ENCODE measurements at regions not wholly inside any gene's neighbourhood (a gene's known extent, or its start where the extent isn't known, plus 50 kb on each side); places are given as distances from the start of the nearest gene placed in this dataset.

DNA sequence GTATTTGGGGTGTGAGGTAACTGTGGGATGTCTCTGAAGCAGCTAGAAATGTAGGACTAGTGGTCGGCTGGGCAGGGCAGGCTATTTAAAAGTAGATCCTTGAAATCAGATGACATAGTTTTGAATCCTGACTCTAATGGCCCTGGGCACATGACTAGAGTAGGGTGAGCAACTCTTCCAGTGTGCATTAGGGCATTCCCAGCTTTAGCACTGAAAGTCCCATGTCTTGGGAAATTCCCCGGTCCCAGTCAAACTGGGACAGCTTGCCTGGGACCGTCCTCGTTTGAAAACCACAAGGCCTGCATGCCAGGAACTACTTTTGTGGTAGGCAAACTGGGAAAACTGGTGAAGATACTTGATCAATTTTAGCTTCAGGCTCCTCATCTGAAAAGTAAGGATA lies 255.3 kb downstream of the PTEN start:
- TF ChIP-seq, protein P1, sequence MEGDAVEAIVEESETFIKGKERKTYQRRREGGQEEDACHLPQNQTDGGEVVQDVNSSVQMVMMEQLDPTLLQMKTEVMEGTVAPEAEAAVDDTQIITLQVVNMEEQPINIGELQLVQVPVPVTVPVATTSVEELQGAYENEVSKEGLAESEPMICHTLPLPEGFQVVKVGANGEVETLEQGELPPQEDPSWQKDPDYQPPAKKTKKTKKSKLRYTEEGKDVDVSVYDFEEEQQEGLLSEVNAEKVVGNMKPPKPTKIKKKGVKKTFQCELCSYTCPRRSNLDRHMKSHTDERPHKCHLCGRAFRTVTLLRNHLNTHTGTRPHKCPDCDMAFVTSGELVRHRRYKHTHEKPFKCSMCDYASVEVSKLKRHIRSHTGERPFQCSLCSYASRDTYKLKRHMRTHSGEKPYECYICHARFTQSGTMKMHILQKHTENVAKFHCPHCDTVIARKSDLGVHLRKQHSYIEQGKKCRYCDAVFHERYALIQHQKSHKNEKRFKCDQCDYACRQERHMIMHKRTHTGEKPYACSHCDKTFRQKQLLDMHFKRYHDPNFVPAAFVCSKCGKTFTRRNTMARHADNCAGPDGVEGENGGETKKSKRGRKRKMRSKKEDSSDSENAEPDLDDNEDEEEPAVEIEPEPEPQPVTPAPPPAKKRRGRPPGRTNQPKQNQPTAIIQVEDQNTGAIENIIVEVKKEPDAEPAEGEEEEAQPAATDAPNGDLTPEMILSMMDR (IDR thresholded peaks at IDR 0.05), result no peak

DNA sequence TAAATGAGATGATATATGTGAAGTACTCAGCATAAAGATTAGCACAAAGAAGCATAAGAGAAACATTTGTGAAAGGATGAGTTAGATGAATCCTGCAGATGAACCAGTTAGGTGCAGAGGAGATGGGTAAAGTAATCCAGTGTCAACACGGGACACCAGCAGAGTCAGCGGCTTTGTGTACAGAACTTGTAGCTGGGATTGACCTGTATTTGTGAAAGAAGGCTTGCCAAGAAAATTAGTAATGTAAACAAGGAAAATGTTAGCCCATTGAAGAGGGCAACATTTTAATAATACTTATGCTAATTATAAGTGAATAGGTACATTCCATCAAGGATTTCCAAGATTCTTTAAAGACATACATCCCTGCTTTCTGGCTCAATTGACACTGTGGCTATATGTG lies 255.7 kb downstream of the PTEN start:
- TF ChIP-seq, protein P1 (IDR thresholded peaks at IDR 0.05), result no peak

DNA sequence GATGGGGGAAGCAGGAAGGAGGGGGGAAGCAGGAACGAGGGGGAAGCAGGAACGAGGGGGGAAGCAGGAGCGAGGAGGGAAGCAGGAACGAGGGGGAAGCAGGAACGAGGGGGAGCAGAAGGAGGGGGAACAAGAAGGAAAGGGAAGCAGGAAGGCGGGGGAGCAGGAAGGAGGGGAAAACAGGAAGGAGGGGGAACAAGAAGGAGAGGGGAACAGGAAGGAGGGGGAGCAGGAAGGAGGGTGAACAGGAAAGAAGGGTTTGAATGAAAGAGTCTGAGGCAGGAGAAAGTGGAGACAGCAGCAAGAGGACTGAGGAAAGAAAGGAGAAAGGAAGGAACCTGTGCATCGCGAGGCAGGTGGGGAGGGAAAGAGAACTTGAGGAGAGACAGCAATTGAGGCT lies 256.6 kb downstream of the PTEN start:
- TF ChIP-seq, protein P1 (IDR thresholded peaks at IDR 0.05), result no peak

DNA sequence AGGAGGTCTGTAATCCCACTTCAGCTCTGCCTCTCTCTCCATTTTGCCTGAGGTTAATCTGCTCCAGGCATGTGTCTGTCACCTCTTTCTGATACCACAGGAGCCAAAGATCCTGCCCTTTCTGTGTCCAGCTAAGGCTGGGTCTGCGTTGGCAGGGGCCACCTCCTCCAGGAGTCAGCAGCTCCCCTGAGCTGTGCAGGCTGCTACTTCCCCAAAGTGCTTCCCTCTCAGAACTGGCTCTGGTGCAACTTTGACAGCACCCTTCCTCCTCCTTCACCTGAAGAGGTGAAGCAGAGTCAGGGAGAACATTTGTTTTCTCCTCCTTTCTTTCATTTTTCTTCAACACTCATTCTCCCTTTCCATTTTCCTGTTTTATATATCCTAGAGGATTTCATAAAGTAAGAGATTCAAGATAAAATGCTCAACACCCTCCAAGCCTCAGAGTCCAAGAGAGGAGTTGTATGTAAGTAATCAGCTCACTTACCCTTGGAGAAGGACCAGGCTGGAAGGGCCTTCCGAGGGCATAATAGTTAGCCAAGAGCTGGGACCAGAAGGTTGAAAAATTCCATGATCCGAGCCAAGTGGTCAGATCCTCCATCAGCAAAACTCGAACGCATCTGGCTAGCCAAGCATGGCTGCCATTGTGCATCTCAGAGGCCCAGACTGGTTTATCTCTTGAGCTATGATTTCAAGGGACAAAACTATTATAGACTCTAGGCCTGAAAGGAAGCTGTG lies 257.3 kb downstream of the PTEN start:
- TF ChIP-seq, protein P1 (IDR thresholded peaks at IDR 0.05), result no peak

DNA sequence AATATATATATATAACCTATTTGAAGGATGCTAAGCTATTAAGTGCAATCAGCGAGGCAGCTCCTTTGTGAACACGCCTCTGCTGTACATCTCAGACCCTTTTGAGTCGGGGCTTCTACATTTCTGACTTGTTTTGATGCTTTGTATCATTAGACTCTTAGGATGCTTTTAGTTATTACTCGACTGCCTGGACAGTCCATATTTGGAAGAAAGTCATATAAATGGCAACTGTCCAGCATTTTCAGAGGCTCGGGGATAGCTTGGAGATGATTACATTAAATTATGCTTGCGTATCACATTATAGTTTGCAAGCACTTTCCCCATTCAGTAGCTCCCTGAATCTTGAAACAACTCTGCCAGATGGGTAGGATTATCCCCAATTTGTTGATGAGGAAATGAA lies 257.9 kb downstream of the PTEN start:
- TF ChIP-seq, protein P1 (IDR thresholded peaks at IDR 0.05), result no peak

DNA sequence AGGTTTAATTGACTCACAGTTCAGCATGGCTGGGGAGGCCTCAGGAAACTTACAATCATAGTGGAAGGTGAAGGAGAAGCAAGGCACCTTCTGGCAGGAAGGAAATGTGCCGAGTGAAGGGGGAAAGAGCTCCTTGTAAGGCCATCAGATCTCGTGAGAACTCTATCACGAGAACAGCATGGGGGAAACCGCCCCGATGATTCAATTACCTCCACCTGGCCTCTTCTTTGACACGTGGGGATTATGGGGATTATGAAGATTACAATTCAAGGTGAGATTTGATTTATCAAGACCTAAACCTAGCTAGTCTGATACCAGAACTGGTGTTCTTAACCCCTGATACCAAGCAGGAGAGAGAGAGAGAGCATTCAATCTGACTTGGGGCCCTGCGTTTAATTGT lies 258.7 kb downstream of the PTEN start:
- TF ChIP-seq, protein P1 (IDR thresholded peaks at IDR 0.05), result no peak

DNA sequence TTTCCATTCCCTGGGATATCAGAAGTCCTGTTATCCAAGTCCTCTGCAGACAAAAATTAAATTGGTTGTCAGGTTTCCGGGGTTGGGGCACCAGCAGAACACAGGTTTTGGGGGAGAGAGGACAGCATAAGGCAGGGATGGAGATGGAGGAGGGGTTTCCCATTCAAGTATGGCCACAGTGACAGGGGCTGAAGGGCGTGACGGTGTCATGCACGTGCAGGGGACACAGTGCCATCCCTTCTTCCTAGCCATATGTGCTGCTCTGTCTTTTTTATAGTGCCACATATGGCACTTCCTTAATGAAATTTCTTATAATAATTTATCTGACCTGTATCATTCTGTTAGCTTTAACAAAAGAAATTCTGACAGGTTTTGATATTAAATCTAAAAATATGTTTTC lies 259.2 kb downstream of the PTEN start:
- TF ChIP-seq, protein P1 (IDR thresholded peaks at IDR 0.05), result no peak

DNA sequence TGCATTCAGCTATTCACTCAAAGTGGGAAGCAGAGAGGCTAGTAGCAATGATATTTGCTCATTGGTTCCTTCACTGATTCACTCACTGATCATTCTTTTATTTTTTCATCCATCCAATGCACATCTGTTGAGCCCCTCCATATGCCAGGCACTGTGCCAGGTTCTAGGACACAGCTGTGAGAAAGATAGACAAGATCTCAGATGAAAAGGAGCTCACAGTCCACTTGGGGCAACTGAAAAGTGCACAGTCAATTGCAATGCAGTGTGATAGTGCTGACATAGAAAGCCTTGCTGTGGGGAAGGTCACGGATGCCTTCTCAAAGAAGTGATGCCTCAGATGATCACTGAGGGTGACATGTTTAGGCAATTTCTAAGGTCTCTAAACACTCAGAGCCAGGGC lies 262.3 kb downstream of the PTEN start:
- TF ChIP-seq, protein P1 (IDR thresholded peaks at IDR 0.05), result no peak
